ENCODE measurements at regions not wholly inside any gene's neighbourhood (a gene's known extent, or its start where the extent isn't known, plus 50 kb on each side); places are given as distances from the start of the nearest gene placed in this dataset.

GRCh38 chr17:72303787-72304733, 183.2 kb downstream of the SOX9 start:
- no peak for DNase-seq

GRCh38 chr17:72304859-72305258, 184.0 kb downstream of the SOX9 start:
- no peak for DNase-seq

GRCh38 chr17:72305472-72305871, 184.7 kb downstream of the SOX9 start:
- DNase-seq, result no peak

- no peak for DNase-seq
Observed at GRCh38 chr17:72306037-72306436, 185.2 kb downstream of the SOX9 start.

GRCh38 chr17:72307836-72308235, 187.0 kb downstream of the SOX9 start:
- no peak for DNase-seq

- DNase-seq, result no peak
Observed at GRCh38 chr17:72308744-72309385, 188.0 kb downstream of the SOX9 start.

- peak in 1 of 4 experiments; percentile 9 for DNase-seq
Observed at GRCh38 chr17:72311004-72311403, 190.2 kb downstream of the SOX9 start.

GRCh38 chr17:72315122-72315913, 194.5 kb downstream of the SOX9 start:
- no peak for DNase-seq

GRCh38 chr17:72318131-72318530, 197.3 kb downstream of the SOX9 start:
- DNase-seq, result no peak

GRCh38 chr17:72321896-72322295, 201.1 kb downstream of the SOX9 start:
- no peak for DNase-seq

GRCh38 chr17:72332367-72332766, 211.5 kb downstream of the SOX9 start:
- DNase-seq, result no peak

GRCh38 chr17:72333570-72333969, 212.8 kb downstream of the SOX9 start:
- no peak for DNase-seq

- no peak for DNase-seq
Observed at GRCh38 chr17:72334205-72334604, 213.4 kb downstream of the SOX9 start.

- no peak for DNase-seq
Observed at GRCh38 chr17:72336026-72336803, 215.4 kb downstream of the SOX9 start.

- DNase-seq, result no peak
Observed at GRCh38 chr17:72336804-72337070, 215.9 kb downstream of the SOX9 start.

GRCh38 chr17:72338304-72338703, 217.5 kb downstream of the SOX9 start:
- no peak for DNase-seq

- DNase-seq, result no peak
Observed at GRCh38 chr17:72338847-72339790, 218.3 kb downstream of the SOX9 start.

- DNase-seq, result no peak
Observed at GRCh38 chr17:72340836-72341235, 220.0 kb downstream of the SOX9 start.

GRCh38 chr17:72342061-72342460, 221.2 kb downstream of the SOX9 start:
- no peak for DNase-seq

GRCh38 chr17:72342627-72343527, 222.1 kb downstream of the SOX9 start:
- no peak for DNase-seq

Data from suppressor macrophage (primary cell).